Suprapubic skin (tissue), 3 donors: ENCODE measurements at regions not wholly inside any gene's neighbourhood (a gene's known extent, or its start where the extent isn't known, plus 50 kb on each side); places are given as distances from the start of the nearest gene placed in this dataset.

ENCODE experiments used
- POLR2A ChIP-seq, 2 donors: fragments of 450-650 bp; IDR thresholded peaks; one replicate each; pipeline ENCODE4 v1.6.1; 2017; ENCODE audit warnings: antibody characterized with exemption in 2 of 2, mild to moderate bottlenecking in 2 of 2, moderate library complexity in 2 of 2
- TF ChIP-seq, protein P1 (sequence below), 2 donors: fragments of 200-600 bp in 1 of 2; fragments of 450-650 bp in 1 of 2; sonication (generic) in 1 of 2; IDR thresholded peaks; one replicate each; pipeline ENCODE4 v1.5.1; 2016 to 2019; ENCODE audit warnings: antibody characterized with exemption in 2 of 2, mild to moderate bottlenecking in 1 of 2, moderate library complexity in 1 of 2

DNA sequence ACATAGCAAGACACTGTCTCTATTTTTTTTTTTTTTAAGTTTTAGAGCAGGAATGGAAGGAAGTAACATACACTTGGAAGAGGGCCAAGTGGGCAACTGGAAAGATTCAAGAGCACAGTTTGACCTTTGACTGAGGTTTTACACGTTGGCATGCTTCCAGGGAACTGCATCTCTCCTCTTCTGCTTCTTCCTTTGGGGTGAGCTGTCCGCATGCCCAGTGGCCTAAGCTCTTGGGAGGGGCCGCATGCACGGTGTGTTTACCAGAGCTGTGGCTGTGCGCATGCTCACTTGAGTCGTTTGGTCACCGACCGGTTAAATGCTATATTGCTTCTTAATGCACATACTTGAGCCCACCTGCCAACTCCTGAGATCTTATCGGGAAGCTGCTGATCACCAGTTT, 727.7 kb downstream of the UQCRFS1 start:
- TF ChIP-seq, protein P1, sequence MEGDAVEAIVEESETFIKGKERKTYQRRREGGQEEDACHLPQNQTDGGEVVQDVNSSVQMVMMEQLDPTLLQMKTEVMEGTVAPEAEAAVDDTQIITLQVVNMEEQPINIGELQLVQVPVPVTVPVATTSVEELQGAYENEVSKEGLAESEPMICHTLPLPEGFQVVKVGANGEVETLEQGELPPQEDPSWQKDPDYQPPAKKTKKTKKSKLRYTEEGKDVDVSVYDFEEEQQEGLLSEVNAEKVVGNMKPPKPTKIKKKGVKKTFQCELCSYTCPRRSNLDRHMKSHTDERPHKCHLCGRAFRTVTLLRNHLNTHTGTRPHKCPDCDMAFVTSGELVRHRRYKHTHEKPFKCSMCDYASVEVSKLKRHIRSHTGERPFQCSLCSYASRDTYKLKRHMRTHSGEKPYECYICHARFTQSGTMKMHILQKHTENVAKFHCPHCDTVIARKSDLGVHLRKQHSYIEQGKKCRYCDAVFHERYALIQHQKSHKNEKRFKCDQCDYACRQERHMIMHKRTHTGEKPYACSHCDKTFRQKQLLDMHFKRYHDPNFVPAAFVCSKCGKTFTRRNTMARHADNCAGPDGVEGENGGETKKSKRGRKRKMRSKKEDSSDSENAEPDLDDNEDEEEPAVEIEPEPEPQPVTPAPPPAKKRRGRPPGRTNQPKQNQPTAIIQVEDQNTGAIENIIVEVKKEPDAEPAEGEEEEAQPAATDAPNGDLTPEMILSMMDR (IDR thresholded peaks at IDR 0.05): no peak
- TF ChIP-seq POLR2A (IDR thresholded peaks at IDR 0.05): no peak
